GM23248 (cell line): ENCODE measurements at regions not wholly inside any gene's neighbourhood (a gene's known extent, or its start where the extent isn't known, plus 50 kb on each side); places are given as distances from the start of the nearest gene placed in this dataset.

Experiments
- DNase-seq: peaks from one replicate; pipeline ENCODE4 v3.0.0-alpha.2; 2015
- H2AFZ ChIP-seq: fragments of 200-600 bp; sonication (generic); 2 replicates; pipeline ENCODE4 v1.6.1; 2016; ENCODE audit warnings: antibody characterized with exemption
- H3F3A ChIP-seq: fragments of 200-600 bp; sonication (generic); 2 replicates; pipeline ENCODE4 v1.6.1; 2016; ENCODE audit warnings: mild to moderate bottlenecking, antibody characterized with exemption, mixed run types; ENCODE audit not compliant: insufficient read depth
- H3K27ac ChIP-seq: fragments of 200-600 bp; sonication (generic); 2 replicates; pipeline ENCODE4 v1.5.1; 2016; ENCODE audit warnings: mild to moderate bottlenecking
- H3K27me3 ChIP-seq: fragments of 200-600 bp; sonication (generic); replicated peaks from 2 replicates; pipeline ENCODE4 v1.6.1; 2016; ENCODE audit warnings: mild to moderate bottlenecking; ENCODE audit not compliant: insufficient read depth
- H3K36me3 ChIP-seq: fragments of 200-600 bp; sonication (generic); 2 replicates; pipeline ENCODE4 v1.6.1; 2016; ENCODE audit warnings: low read depth, mild to moderate bottlenecking
- H3K4me1 ChIP-seq: fragments of 200-600 bp; sonication (generic); 2 replicates; pipeline ENCODE4 v1.6.1; 2016; ENCODE audit warnings: mild to moderate bottlenecking; ENCODE audit not compliant: insufficient read depth
- H3K4me2 ChIP-seq: fragments of 200-600 bp; sonication (generic); one replicate; pipeline ENCODE4 v1.6.1; 2016; ENCODE audit warnings: mild to moderate bottlenecking; ENCODE audit not compliant: unreplicated experiment
- H3K4me3 ChIP-seq: fragments of 200-600 bp; sonication (generic); 2 replicates; pipeline ENCODE4 v1.5.1; 2016; ENCODE audit warnings: mild to moderate bottlenecking
- H3K79me2 ChIP-seq: fragments of 200-600 bp; sonication (generic); 2 replicates; pipeline ENCODE4 v1.6.1; 2016; ENCODE audit warnings: mild to moderate bottlenecking; ENCODE audit not compliant: insufficient read depth
- H3K9ac ChIP-seq: fragments of 200-600 bp; sonication (generic); 2 replicates; pipeline ENCODE4 v1.6.1; 2016; ENCODE audit warnings: mild to moderate bottlenecking
- H3K9me2 ChIP-seq: fragments of 200-600 bp; sonication (generic); 2 replicates; pipeline ENCODE4 v1.6.1; 2016; ENCODE audit warnings: mixed run types, mild to moderate bottlenecking, moderate library complexity; ENCODE audit not compliant: insufficient read depth
- H3K9me3 ChIP-seq: fragments of 200-600 bp; sonication (generic); one replicate; pipeline ENCODE4 v1.6.1; 2017; ENCODE audit warnings: low read depth
- H4K20me1 ChIP-seq: fragments of 200-600 bp; sonication (generic); 2 replicates; pipeline ENCODE4 v1.6.0; 2016; ENCODE audit not compliant: insufficient read depth
- EZH2 ChIP-seq: fragments of 200-600 bp; sonication (generic); IDR thresholded peaks from 2 replicates; pipeline ENCODE4 v1.6.1; 2018; ENCODE audit warnings: antibody characterized with exemption, mild to moderate bottlenecking; ENCODE audit not compliant: insufficient read depth, poor library complexity, severe bottlenecking
- EZH2phosphoT487 ChIP-seq: fragments of 200-600 bp; sonication (generic); IDR thresholded peaks from 2 replicates; pipeline ENCODE4 v1.6.1; 2018; ENCODE audit warnings: antibody characterized with exemption, moderate library complexity, mild to moderate bottlenecking, low read depth; ENCODE audit not compliant: insufficient read depth
- WGBS, 2 experiments: methylation state at CpG; one replicate each; pipeline ENCODE4 v1.1.6; 2015 to 2017; ENCODE audit warnings: low lambda C conversion rate in 2 of 2, low coverage in 1 of 2; ENCODE audit errors: missing lambda C conversion rate in 2 of 2; 5-methylcytosine and 5-hydroxymethylcytosine counted together
- in situ Hi-C: fragments of 300-500 bp; cut with MboI; formaldehyde crosslinking; loops from 2 replicates; pipeline ENCODE4 v1.15.0; 2020

DNA sequence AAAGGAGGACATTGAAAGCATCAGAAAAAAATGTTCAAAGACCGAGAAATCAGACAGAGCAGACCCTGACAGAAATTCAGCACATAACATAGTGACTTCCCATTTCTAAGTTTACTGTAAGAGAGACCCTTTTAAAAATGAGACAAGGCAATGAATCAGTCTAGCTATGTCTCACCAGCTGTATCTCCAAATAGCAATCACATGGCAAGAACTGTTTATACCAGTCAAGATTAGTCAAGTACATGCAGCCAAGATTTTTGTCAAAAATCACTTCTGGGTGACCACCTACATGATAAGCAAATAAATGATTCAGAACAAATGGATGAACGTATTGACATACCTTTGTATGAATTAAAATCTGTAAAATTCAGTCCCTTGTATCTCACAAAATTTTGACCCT is 138.0 kb downstream of the DTWD1 start:
- H3F3A ChIP-seq, result no peaks in the 10 kb centered on the region
- WGBS, 2 experiments, result 58 to 59% methylated on average over 2 of the region's 2 CpGs
- H3K79me2 ChIP-seq, result no peaks in the 10 kb centered on the region
- TF ChIP-seq EZH2phosphoT487 (no peak), EZH2 (no peak)
- H3K27me3 ChIP-seq, result no peaks in the 10 kb centered on the region
- peaks cover 8% of the 10 kb centered on the region for H3K36me3 ChIP-seq
- peaks cover 9% of the 10 kb centered on the region for H3K9me3 ChIP-seq
- no peak overlapping the region for H3K9ac ChIP-seq
- no peaks in the 10 kb centered on the region for H3K9me2 ChIP-seq
- H2AFZ ChIP-seq, result no peak overlapping the region; the same call in 1 of the 2 replicates
- in situ Hi-C loops, result no loop called here
- no peak overlapping the region for H3K4me2 ChIP-seq
- DNase-seq, result no peak
- H3K4me1 ChIP-seq, result no peaks in the 10 kb centered on the region
- H4K20me1 ChIP-seq, result no peaks in the 10 kb centered on the region
- no peak overlapping the region for H3K27ac ChIP-seq
- no peak overlapping the region for H3K4me3 ChIP-seq

- no peaks in the 10 kb centered on the region for H4K20me1 ChIP-seq
- TF ChIP-seq EZH2, result no peak
- no peak for TF ChIP-seq EZH2phosphoT487
- no peak overlapping the region for H3K4me3 ChIP-seq
- no peak overlapping the region for H2AFZ ChIP-seq
- WGBS, 2 experiments, result 73 to 79% methylated on average over 1 of the region's 1 CpG
- no peaks in the 10 kb centered on the region for H3K27me3 ChIP-seq
- H3K9me3 ChIP-seq, result peaks cover 9% of the 10 kb centered on the region
- no peaks in the 10 kb centered on the region for H3F3A ChIP-seq
- H3K9ac ChIP-seq, result no peak overlapping the region
- no peaks in the 10 kb centered on the region for H3K79me2 ChIP-seq
- H3K9me2 ChIP-seq, result no peaks in the 10 kb centered on the region
- peaks cover 8% of the 10 kb centered on the region for H3K36me3 ChIP-seq
- no peak overlapping the region for H3K27ac ChIP-seq
- in situ Hi-C loops, result no loop called here
- no peak overlapping the region for H3K4me2 ChIP-seq
- DNase-seq, result peak; percentile 10
- no peaks in the 10 kb centered on the region for H3K4me1 ChIP-seq
Measured at GRCh38 chr15:49760749-49761148, 139.9 kb downstream of the DTWD1 start.

DNA sequence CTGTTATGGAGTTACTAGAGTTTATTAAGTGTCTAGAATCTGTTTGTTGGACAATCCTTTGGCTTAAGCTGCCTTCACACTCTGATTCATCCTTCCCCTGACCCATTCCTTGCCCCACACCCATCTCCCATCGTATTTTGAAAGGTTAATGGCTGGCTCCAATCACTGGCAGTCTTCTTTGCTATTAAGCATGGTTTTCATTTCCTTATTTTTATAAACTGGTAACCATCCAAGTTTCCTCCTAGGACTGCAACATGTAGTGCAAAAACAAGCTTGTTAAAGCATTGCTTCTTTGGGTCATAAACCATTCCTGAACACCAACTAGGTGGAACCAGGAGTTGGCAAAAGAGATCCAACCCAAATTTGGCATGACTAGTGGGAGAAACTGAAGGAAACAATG is 148.4 kb downstream of the DTWD1 start:
- 3 to 8% methylated on average over 1 of the region's 1 CpG for WGBS, 2 experiments
- no peaks in the 10 kb centered on the region for H3F3A ChIP-seq
- no peaks in the 10 kb centered on the region for H4K20me1 ChIP-seq

DNA sequence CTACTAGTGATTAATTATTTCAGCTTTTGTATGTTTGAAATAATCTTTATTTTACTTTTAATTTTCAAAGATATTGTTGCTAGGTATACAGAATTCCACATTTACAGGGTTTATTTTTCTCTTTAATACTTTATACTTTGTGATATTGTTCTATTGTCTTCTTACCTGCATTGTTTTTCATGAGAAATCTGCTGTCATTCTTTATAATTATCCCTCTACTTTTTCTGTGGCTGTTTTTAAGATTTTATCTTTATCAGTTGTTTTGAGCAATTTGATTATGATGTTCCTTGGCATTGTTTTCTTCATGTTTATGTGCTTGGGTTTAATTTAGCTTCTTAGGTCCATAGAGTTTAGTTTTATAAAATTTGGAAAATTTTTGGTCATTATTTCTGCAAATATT is 168.6 kb downstream of the DTWD1 start:
- H3K4me2 ChIP-seq, result no peak overlapping the region
- H3F3A ChIP-seq, result no peaks in the 10 kb centered on the region
- no peaks in the 10 kb centered on the region for H3K79me2 ChIP-seq
- H3K27me3 ChIP-seq, result no peaks in the 10 kb centered on the region
- H3K36me3 ChIP-seq, result no peaks in the 10 kb centered on the region
- H3K9me2 ChIP-seq, result no peaks in the 10 kb centered on the region
- in situ Hi-C loops, result no loop called here
- no peaks in the 10 kb centered on the region for H4K20me1 ChIP-seq
- H3K4me1 ChIP-seq, result no peaks in the 10 kb centered on the region
- no peak overlapping the region for H3K4me3 ChIP-seq
- no peak overlapping the region for H3K9ac ChIP-seq
- peak; percentile 4 for DNase-seq
- H3K9me3 ChIP-seq, result peaks cover 3% of the 10 kb centered on the region
- no peak overlapping the region for H3K27ac ChIP-seq
- no peak for TF ChIP-seq EZH2
- TF ChIP-seq EZH2phosphoT487, result no peak
- no peak overlapping the region for H2AFZ ChIP-seq

More for the DNA sequence above, 148.4 kb downstream of the DTWD1 start:
- H3K4me3 ChIP-seq, result no peak overlapping the region
- no peak overlapping the region for H2AFZ ChIP-seq
- no peaks in the 10 kb centered on the region for H3K36me3 ChIP-seq
- H3K4me1 ChIP-seq, result no peaks in the 10 kb centered on the region
- H3K9ac ChIP-seq, result no peak overlapping the region
- no peaks in the 10 kb centered on the region for H3K79me2 ChIP-seq
- H3K27me3 ChIP-seq, result no peaks in the 10 kb centered on the region
- in situ Hi-C loops, result no loop called here
- H3K9me2 ChIP-seq, result no peaks in the 10 kb centered on the region
- no peak overlapping the region for H3K4me2 ChIP-seq
- TF ChIP-seq EZH2phosphoT487 (no peak), EZH2 (no peak)
- no peak overlapping the region for H3K27ac ChIP-seq
- H3K9me3 ChIP-seq, result peaks cover 5% of the 10 kb centered on the region
- no peak for DNase-seq

DNA sequence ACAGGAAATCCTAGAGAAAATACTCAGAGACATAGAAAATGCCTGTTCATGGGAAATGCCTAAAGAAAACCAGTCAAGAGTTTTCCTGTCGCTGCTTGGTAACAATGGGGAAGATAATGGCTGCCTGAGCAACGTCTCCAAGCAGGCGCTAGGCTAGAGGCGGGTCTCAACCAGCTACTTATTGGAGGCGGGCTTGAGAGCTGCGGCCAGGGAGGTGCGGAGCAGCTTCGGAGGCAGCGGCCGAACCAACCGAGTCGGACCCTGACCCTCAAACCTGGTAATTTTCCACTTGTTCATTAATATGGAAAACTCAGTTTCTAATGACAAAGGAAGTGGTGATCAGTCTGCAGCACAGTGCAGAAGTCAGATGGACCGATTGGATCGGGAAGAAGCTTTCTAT is 173.1 kb downstream of the DTWD1 start:
- 90 to 91% methylated on average over 14 of the region's 14 CpGs for WGBS, 2 experiments
- H4K20me1 ChIP-seq, result no peaks in the 10 kb centered on the region
- no peaks in the 10 kb centered on the region for H3K36me3 ChIP-seq
- H3K27me3 ChIP-seq, result no peaks in the 10 kb centered on the region
- no peaks in the 10 kb centered on the region for H3K9me3 ChIP-seq
- in situ Hi-C loops, result no loop called here
- no peak overlapping the region for H3K27ac ChIP-seq
- no peak overlapping the region for H3K9ac ChIP-seq
- no peak overlapping the region for H3K4me3 ChIP-seq
- H3K79me2 ChIP-seq, result no peaks in the 10 kb centered on the region
- no peak overlapping the region for H3K4me2 ChIP-seq
- H3K4me1 ChIP-seq, result no peaks in the 10 kb centered on the region
- no peak for DNase-seq
- H3K9me2 ChIP-seq, result no peaks in the 10 kb centered on the region
- TF ChIP-seq EZH2phosphoT487 (no peak), EZH2 (no peak)
- no peak overlapping the region for H2AFZ ChIP-seq
- no peaks in the 10 kb centered on the region for H3F3A ChIP-seq
